Fibroblast of pulmonary artery (primary cell): ENCODE measurements at regions not wholly inside any gene's neighbourhood (a gene's known extent, or its start where the extent isn't known, plus 50 kb on each side); places are given as distances from the start of the nearest gene placed in this dataset.
A peak's percentile ranks its signal among the peaks of the same experiment; 100 is the strongest.

ENCODE experiments used
- DNase-seq: peaks from one replicate; pipeline ENCODE4 v3.0.0-alpha.2; 2010; ENCODE audit warnings: low read depth
- H3K4me3 ChIP-seq: replicated peaks from 2 replicates; pipeline ENCODE4 v1.5.1; 2011; ENCODE audit warnings: low read depth, mild to moderate bottlenecking, control low read depth, low read length, moderate library complexity
- TF ChIP-seq, protein P1 (sequence below): IDR thresholded peaks from 2 replicates; pipeline ENCODE4 v1.5.1; 2011; ENCODE audit warnings: mild to moderate bottlenecking, control low read depth, low read length, inconsistent platforms; ENCODE audit errors: missing control alignments

DNA sequence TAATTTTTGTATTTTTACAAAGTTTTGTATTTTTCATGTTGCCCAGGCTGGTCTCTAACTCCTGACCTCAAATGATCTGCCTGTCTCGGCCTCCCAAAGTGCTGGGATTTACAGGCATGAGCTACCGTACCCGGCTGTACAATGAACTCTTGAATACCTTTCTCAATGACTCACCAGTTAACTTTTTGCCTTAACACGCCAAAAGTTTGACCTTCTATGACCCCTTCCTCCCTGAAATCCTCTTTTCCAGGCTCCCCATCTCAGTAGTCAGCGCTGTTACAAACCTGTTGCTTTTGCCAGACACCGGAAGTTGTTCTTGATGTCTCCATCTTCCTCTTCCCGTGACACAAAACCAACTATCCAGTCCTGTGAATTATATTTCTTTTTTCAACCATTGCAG, 158.1 kb upstream of the ASIC2 start:
- DNase-seq, result peak; percentile 58
- no peak overlapping the region for H3K4me3 ChIP-seq
- TF ChIP-seq, protein P1, sequence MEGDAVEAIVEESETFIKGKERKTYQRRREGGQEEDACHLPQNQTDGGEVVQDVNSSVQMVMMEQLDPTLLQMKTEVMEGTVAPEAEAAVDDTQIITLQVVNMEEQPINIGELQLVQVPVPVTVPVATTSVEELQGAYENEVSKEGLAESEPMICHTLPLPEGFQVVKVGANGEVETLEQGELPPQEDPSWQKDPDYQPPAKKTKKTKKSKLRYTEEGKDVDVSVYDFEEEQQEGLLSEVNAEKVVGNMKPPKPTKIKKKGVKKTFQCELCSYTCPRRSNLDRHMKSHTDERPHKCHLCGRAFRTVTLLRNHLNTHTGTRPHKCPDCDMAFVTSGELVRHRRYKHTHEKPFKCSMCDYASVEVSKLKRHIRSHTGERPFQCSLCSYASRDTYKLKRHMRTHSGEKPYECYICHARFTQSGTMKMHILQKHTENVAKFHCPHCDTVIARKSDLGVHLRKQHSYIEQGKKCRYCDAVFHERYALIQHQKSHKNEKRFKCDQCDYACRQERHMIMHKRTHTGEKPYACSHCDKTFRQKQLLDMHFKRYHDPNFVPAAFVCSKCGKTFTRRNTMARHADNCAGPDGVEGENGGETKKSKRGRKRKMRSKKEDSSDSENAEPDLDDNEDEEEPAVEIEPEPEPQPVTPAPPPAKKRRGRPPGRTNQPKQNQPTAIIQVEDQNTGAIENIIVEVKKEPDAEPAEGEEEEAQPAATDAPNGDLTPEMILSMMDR, result no peak

DNA sequence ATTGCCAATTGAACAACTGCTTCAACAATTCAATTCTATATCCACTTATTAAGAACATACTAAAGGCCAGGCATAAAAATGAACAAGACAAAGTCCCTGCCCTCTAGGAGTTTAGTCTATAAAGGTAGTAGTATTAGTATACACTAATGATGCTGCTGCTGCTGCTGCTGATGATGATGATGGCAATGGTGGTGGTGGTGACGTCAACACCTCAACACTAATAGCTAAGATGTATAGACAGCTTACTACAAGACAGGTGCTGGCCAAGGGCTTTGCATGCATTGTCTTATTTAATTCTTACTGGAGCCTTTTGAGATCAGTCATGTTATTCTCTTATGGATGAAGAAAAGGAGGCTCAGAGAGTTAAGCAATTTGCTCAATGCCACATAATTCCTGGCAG, 164.4 kb upstream of the ASIC2 start:
- DNase-seq, result no peak
- TF ChIP-seq, protein P1, result no peak
- no peak overlapping the region for H3K4me3 ChIP-seq

DNA sequence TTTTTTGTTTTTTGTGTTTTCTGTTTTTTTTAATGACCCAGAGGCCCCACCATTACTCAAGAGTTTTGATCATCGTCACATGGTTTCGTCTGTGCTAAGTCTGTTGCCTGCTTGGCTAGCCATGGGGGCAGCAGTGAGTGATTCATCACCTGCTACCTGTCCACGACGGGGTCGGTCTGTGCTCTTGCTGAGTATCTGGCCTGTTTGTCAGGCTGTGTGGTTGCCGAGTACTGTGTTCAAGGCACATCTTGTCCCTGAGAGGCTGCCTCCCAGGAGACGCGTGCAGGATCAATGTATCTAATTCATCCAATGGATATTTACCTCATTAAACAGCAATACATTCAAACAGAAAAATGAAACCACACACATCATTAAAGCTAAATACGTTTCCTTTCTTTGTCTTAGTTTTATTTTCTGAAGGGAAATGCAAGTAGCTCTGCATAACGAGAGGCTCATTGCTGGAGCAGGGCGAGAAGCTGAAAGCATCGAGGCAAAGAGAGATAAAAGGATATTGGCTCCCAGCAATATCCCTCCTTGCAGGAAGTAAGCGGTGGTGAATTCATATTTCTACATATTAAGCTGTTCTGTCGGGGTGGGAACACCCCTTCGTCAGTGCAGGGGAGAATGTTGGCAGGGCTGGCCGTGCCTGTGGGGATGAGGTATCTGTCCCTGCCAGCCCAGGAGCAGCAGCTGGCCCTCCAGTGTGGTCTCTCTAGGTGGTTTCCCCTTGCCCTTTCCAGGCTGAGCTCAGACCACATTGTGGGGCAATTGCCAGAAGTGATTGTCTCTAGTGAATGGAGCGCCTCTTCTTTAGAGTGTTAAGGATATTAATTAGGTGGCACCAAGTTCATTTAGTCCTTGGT, 166.2 kb upstream of the ASIC2 start:
- no peak overlapping the region for H3K4me3 ChIP-seq
- TF ChIP-seq, protein P1, result no peak
- DNase-seq, result no peak

DNA sequence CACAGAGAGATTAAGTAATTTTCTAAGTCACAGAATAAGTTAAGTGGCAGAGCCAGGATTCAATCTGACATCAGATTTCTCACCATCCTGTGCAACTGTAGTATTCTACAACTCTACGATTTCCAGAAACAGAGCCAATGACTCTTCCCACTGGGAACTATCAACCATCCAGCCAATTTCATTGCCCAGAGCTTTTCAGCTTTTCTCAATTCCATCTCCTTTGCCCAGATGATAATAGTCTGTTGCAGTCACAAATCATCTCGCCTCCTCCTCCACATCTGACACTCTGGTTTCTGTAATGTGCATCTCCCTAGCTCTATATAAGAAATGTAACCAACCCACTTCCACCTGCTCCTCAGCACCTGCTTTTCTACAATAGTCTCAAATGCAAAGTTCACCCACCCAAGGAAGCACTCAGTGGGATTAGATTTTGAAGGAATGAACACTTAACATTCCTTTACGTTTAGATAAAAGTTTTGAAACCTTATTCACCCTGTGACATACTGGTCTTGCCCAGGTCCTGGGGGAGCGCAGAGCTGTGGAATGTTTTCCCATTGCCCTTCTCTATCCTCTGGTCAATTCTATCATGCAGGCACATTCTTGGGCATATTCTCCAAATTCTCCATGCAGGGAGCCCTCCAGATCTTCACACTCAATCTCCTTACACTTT, 167.8 kb upstream of the ASIC2 start:
- H3K4me3 ChIP-seq, result no peak overlapping the region
- TF ChIP-seq, protein P1, result no peak
- no peak for DNase-seq

DNA sequence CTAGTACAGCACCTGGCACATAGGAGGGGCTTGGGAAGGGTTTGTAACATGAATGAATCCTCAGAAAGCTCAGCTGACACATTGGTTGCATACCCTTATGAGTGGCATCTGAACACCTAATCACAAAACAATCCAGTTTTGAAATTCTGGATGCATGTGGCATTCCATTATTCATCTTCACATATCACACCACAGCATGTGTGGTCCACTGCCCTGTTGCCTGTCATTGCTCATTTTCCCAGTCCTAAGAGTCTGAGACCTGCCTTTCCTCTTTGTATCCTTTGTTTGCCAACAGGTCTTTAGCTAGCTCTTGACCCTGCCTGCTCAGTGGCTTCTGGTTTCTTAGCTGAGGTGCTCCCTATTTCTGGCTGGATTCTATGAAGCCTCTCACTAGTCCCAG, 170.8 kb upstream of the ASIC2 start:
- DNase-seq, result peak; percentile 3
- TF ChIP-seq, protein P1, result no peak
- no peak overlapping the region for H3K4me3 ChIP-seq

DNA sequence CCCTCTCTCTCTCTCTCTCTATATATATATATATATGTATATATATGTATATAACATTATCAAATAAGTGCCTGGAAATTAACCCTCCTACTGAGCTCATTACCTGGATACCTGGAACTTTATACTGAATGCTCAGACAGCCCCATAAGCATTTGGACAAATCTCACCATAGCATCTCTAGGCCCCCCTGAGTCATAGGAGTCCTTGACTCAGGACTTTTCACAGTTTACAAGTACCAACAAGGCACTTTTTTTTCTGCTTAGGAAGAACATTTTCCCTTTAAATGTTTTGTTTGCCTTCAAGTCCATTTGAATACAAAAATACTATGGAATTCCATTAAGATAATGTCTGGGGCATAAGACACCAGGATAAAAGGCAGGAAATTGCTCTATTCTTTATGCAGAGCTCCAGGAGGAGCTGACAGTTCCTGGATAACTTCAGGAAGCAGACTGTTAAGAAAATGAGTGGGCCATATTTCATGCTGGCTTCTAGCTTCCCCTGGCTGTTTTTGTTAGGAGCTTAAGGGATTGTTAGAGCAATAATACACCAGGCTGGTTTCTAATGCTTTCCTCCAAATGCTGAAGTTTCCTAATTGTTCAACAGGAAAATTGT, 171.7 kb upstream of the ASIC2 start:
- no peak overlapping the region for H3K4me3 ChIP-seq
- DNase-seq, result peak; percentile 63
- TF ChIP-seq, protein P1, result no peak
